CD4-positive, alpha-beta T cell treated with Interleukin-4 for 1 hour (primary cell): ENCODE measurements at regions not wholly inside any gene's neighbourhood (a gene's known extent, or its start where the extent isn't known, plus 50 kb on each side); places are given as distances from the start of the nearest gene placed in this dataset.
"Not testable (repeated sequence)": the region's sequence is repeated elsewhere in the genome, so short reads cannot be mapped to it uniquely, and the experiment has no call there.

ENCODE experiments used
- DNase-seq, 2 donors: peaks; one replicate each; pipeline ENCODE4 v3.0.0-alpha.2; 2020 to 2022

- DNase-seq, result no peak
These were observed 416.8 kb upstream of the ASIC2 start for GRCh38 chr17:33709881-33710280.

GRCh38 chr17:33712120-33712519 lies 419.0 kb upstream of the ASIC2 start:
- no peak for DNase-seq

- DNase-seq, result no peak
These were observed 423.9 kb upstream of the ASIC2 start for GRCh38 chr17:33716957-33717356.

- not testable (repeated sequence) for DNase-seq
These were observed 430.6 kb upstream of the ASIC2 start for GRCh38 chr17:33723736-33724135.

GRCh38 chr17:33725675-33726271 lies 432.7 kb upstream of the ASIC2 start:
- peak in 1 of 2 donors; percentile 6 for DNase-seq

- DNase-seq, result no peak
These were observed 437.0 kb upstream of the ASIC2 start for GRCh38 chr17:33730131-33730530.

- no peak for DNase-seq
These were observed 439.0 kb upstream of the ASIC2 start for GRCh38 chr17:33732116-33732515.

- no peak for DNase-seq
These were observed 446.6 kb upstream of the ASIC2 start for GRCh38 chr17:33739714-33740113.

GRCh38 chr17:33745047-33745760 lies 452.1 kb upstream of the ASIC2 start:
- DNase-seq, result no peak

- no peak for DNase-seq
These were observed 456.1 kb upstream of the ASIC2 start for GRCh38 chr17:33749171-33749570.

GRCh38 chr17:33750943-33751701 lies 458.0 kb upstream of the ASIC2 start:
- peak; percentile 40 to 56 for DNase-seq

- no peak for DNase-seq
These were observed 458.6 kb upstream of the ASIC2 start for GRCh38 chr17:33751702-33752065.

GRCh38 chr17:33753452-33753851 lies 460.4 kb upstream of the ASIC2 start:
- no peak for DNase-seq

GRCh38 chr17:33756021-33756420 lies 462.9 kb upstream of the ASIC2 start:
- no peak for DNase-seq

- no peak for DNase-seq
These were observed 472.8 kb upstream of the ASIC2 start for GRCh38 chr17:33765871-33766270.

- no peak for DNase-seq
These were observed 473.6 kb upstream of the ASIC2 start for GRCh38 chr17:33766721-33767120.

- DNase-seq, result no peak
These were observed 476.0 kb upstream of the ASIC2 start for GRCh38 chr17:33769066-33769465.

- no peak for DNase-seq
These were observed 478.8 kb upstream of the CCL2 start for GRCh38 chr17:33776304-33776703.

GRCh38 chr17:33776903-33777302 lies 478.2 kb upstream of the CCL2 start:
- no peak for DNase-seq

- no peak for DNase-seq
These were observed 477.4 kb upstream of the CCL2 start for GRCh38 chr17:33777674-33778073.

- no peak for DNase-seq
These were observed 476.4 kb upstream of the CCL2 start for GRCh38 chr17:33778505-33779233.

- DNase-seq, result peak; percentile 31 to 38
These were observed 475.9 kb upstream of the CCL2 start for GRCh38 chr17:33779234-33779591.

GRCh38 chr17:33785281-33785680 lies 469.8 kb upstream of the CCL2 start:
- no peak for DNase-seq

- no peak for DNase-seq
These were observed 468.6 kb upstream of the CCL2 start for GRCh38 chr17:33786478-33786877.
